ENCODE measurements at regions not wholly inside any gene's neighbourhood (a gene's known extent, or its start where the extent isn't known, plus 50 kb on each side); places are given as distances from the start of the nearest gene placed in this dataset.

- no peak for DNase-seq
Observed at GRCh38 chr7:18262058-18262457, 233.5 kb upstream of the HDAC9 start.

- no peak for DNase-seq
Observed at GRCh38 chr7:18265611-18266281, 229.8 kb upstream of the HDAC9 start.

- no peak for DNase-seq
Observed at GRCh38 chr7:18268571-18268970, 227.0 kb upstream of the HDAC9 start.

GRCh38 chr7:18276380-18276779 lies 219.2 kb upstream of the HDAC9 start:
- no peak for DNase-seq

GRCh38 chr7:18278316-18278715 lies 217.2 kb upstream of the HDAC9 start:
- DNase-seq: no peak

- DNase-seq: no peak
Observed at GRCh38 chr7:18283045-18283444, 212.5 kb upstream of the HDAC9 start.

- DNase-seq: no peak
Observed at GRCh38 chr7:18287482-18287881, 208.1 kb upstream of the HDAC9 start.

GRCh38 chr7:18288322-18289037 lies 207.1 kb upstream of the HDAC9 start:
- DNase-seq: no peak

GRCh38 chr7:18289788-18290187 lies 205.8 kb upstream of the HDAC9 start:
- no peak for DNase-seq

GRCh38 chr7:18290223-18290622 lies 205.3 kb upstream of the HDAC9 start:
- no peak for DNase-seq

- no peak for DNase-seq
Observed at GRCh38 chr7:18290865-18291264, 204.7 kb upstream of the HDAC9 start.

GRCh38 chr7:18292584-18292983 lies 203.0 kb upstream of the HDAC9 start:
- no peak for DNase-seq

GRCh38 chr7:18293759-18294158 lies 201.8 kb upstream of the HDAC9 start:
- no peak for DNase-seq

- DNase-seq: no peak
Observed at GRCh38 chr7:18294411-18294810, 201.1 kb upstream of the HDAC9 start.

GRCh38 chr7:18295781-18296423 lies 199.6 kb upstream of the HDAC9 start:
- no peak for DNase-seq

GRCh38 chr7:18302097-18302496 lies 193.5 kb upstream of the HDAC9 start:
- DNase-seq: no peak

GRCh38 chr7:18305866-18306265 lies 189.7 kb upstream of the HDAC9 start:
- no peak for DNase-seq

- no peak for DNase-seq
Observed at GRCh38 chr7:18306696-18307095, 188.9 kb upstream of the HDAC9 start.

- no peak for DNase-seq
Observed at GRCh38 chr7:18308938-18309337, 186.6 kb upstream of the HDAC9 start.

GRCh38 chr7:18312482-18312881 lies 183.1 kb upstream of the HDAC9 start:
- DNase-seq: no peak

GRCh38 chr7:18313965-18314364 lies 181.6 kb upstream of the HDAC9 start:
- no peak for DNase-seq

- DNase-seq: no peak
Observed at GRCh38 chr7:18315241-18315640, 180.3 kb upstream of the HDAC9 start.

GRCh38 chr7:18317941-18318340 lies 177.6 kb upstream of the HDAC9 start:
- no peak for DNase-seq

- no peak for DNase-seq
Observed at GRCh38 chr7:18320422-18320821, 175.1 kb upstream of the HDAC9 start.
